ENCODE measurements at regions not wholly inside any gene's neighbourhood (a gene's known extent, or its start where the extent isn't known, plus 50 kb on each side); places are given as distances from the start of the nearest gene placed in this dataset.

GRCh38 chr14:32019276-32019675, 57.8 kb upstream of the ARHGAP5 start:
- in situ Hi-C loops (cut with MboI; ENCODE audit: low sequenced_read_pairs, unreplicated experiment), result no loop called here
- TF ChIP-seq CTCF (IDR thresholded peaks at IDR 0.05; ENCODE audit: borderline replicate concordance, control extremely low read depth, extremely low read depth, insufficient read depth, missing control alignments), result no peak

GRCh38 chr14:32020882-32021281, 56.2 kb upstream of the ARHGAP5 start:
- TF ChIP-seq CTCF (IDR thresholded peaks at IDR 0.05; ENCODE audit: borderline replicate concordance, control extremely low read depth, extremely low read depth, insufficient read depth, missing control alignments), result no peak
- in situ Hi-C loops (cut with MboI; ENCODE audit: low sequenced_read_pairs, unreplicated experiment), result no loop called here
- DNase-seq (ENCODE audit: low spot score), result no peak

More at GRCh38 chr14:32019276-32019675, 57.8 kb upstream of the ARHGAP5 start:
- no peak for DNase-seq (ENCODE audit: low spot score)

- in situ Hi-C loops (cut with MboI; ENCODE audit: low sequenced_read_pairs, unreplicated experiment), result no loop called here
- no peak for DNase-seq (ENCODE audit: low spot score)
- TF ChIP-seq CTCF (IDR thresholded peaks at IDR 0.05; ENCODE audit: borderline replicate concordance, control extremely low read depth, extremely low read depth, insufficient read depth, missing control alignments), result no peak
These were observed 55.8 kb upstream of the ARHGAP5 start for GRCh38 chr14:32021341-32021740.

- no peak for DNase-seq (ENCODE audit: low spot score)
- TF ChIP-seq CTCF (IDR thresholded peaks at IDR 0.05; ENCODE audit: borderline replicate concordance, control extremely low read depth, extremely low read depth, insufficient read depth, missing control alignments), result no peak
- in situ Hi-C loops (cut with MboI; ENCODE audit: low sequenced_read_pairs, unreplicated experiment), result no loop called here
These were observed 54.6 kb upstream of the ARHGAP5 start for GRCh38 chr14:32022525-32022924.

- DNase-seq (ENCODE audit: low spot score), result no peak
- in situ Hi-C loops (cut with MboI; ENCODE audit: low sequenced_read_pairs, unreplicated experiment), result no loop called here
- no peak for TF ChIP-seq CTCF (IDR thresholded peaks at IDR 0.05; ENCODE audit: borderline replicate concordance, control extremely low read depth, extremely low read depth, insufficient read depth, missing control alignments)
These were observed 54.1 kb upstream of the ARHGAP5 start for GRCh38 chr14:32022938-32023466.

GRCh38 chr14:32023540-32023939, 53.6 kb upstream of the ARHGAP5 start:
- TF ChIP-seq CTCF (IDR thresholded peaks at IDR 0.05; ENCODE audit: borderline replicate concordance, control extremely low read depth, extremely low read depth, insufficient read depth, missing control alignments), result no peak
- no peak for DNase-seq (ENCODE audit: low spot score)
- in situ Hi-C loops (cut with MboI; ENCODE audit: low sequenced_read_pairs, unreplicated experiment), result no loop called here
